ENCODE measurements at regions not wholly inside any gene's neighbourhood (a gene's known extent, or its start where the extent isn't known, plus 50 kb on each side); places are given as distances from the start of the nearest gene placed in this dataset.
A peak's percentile ranks its signal among the peaks of the same experiment; 100 is the strongest.

DNA sequence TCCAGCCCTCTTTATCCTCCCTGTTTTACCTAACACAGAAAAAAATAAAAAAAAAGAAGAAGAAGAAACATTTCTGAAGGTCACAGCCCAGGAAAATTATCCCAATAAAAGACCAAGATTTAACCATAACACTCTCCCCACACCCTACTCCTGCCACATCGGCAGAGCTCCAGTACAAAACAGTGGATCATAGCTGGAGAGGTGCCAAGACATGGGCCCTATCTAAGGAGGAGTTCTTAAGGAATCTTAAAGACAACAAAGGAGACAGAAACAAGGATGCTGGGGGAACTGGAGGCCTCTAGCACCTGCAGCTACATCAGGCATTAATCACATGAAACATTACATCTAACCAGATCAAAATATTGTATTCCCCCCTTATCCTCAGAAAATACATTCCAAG, 432.8 kb downstream of the MATN1 start:
- Histone ChIP-seq H3K4me1 (ENCODE audit: control insufficient read depth, insufficient read depth, low read length) (peaks cover 9% of the 10 kb centered on the region), H3K36me3 (ENCODE audit: control insufficient read depth, insufficient read depth, low read length) (no peaks in the 10 kb centered on the region), H3K4me3 (ENCODE audit: low read length) (no peak overlapping the region), H3K9me3 (replicated peaks; ENCODE audit: control insufficient read depth, low read depth, low read length) (no peaks in the 10 kb centered on the region), H3K27me3 (ENCODE audit: control insufficient read depth, insufficient read depth, low read length) (no peaks in the 10 kb centered on the region), H3K27ac (ENCODE audit: low read length) (no peak overlapping the region)
- peak; percentile 13 for DNase-seq
- 0% methylated on average over 1 of the region's 1 CpG for WGBS (ENCODE audit: insufficient coverage)

DNA sequence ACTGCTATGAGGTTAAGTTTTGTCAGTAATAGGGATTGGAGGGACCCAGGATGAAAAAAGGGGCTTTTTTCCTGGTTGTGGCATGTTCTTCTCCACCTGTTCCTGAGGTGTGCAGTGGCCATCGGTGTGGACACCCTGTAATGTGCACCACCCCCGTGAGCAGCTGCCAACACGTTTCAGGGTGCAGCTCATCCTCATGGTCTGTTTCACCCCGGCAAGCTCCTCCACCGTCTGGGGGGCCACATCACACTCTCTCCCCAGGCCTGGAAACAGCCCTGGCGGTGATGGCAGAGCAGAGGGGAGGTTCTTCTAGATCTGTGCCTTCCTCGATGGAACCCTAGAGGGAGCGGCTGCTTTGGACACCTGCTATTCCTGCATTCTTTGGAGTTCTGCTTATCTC, 435.4 kb downstream of the MATN1 start:
- Histone ChIP-seq H3K4me3 (ENCODE audit: low read length) (no peak overlapping the region), H3K27me3 (ENCODE audit: control insufficient read depth, insufficient read depth, low read length) (no peaks in the 10 kb centered on the region), H3K4me1 (ENCODE audit: control insufficient read depth, insufficient read depth, low read length) (peaks cover 9% of the 10 kb centered on the region), H3K9me3 (replicated peaks; ENCODE audit: control insufficient read depth, low read depth, low read length) (no peaks in the 10 kb centered on the region), H3K27ac (ENCODE audit: low read length) (no peak overlapping the region), H3K36me3 (ENCODE audit: control insufficient read depth, insufficient read depth, low read length) (no peaks in the 10 kb centered on the region)
- no peak for DNase-seq
- 90% methylated on average over 4 of the region's 8 CpGs for WGBS (ENCODE audit: insufficient coverage)

DNA sequence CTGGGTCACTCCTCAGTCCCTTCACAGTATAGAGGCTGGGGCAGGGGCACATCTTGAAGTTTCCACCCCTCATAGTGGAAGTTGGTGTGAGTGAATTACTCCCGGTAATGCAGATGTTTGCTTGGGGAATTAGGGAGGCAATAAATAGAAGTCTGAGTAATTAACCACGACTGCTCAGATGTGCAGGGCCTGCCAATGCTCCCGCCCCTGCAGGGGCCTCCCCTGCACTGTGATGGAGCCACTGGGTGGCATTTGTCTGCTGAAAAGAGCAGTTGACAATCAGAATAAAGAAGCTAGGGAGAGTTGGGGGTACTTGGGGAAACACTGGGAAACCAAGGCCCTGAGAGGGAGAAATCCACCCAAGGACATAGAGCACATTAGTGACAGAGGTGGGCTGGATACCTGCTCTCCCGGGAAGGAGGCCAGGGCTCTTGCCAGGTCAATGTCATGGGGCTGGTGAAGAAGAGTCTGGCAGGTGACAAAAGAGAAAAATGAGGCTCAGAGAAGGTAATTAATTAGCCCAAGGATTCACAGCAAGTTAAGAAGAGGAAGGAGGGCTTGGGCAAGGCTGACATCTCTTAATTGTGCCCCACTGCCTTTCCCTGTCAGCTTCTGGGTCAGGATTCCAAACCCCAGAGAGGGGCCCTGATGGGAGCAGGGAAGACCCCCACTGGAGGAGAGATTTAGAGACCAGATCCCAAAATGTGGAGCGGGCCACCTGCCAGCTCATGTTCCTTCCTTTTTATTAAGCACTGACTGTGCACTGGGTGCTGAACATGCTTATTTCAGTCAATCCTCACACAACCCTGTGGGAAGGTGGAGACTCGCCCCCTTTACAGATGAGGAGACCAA, 436.2 kb downstream of the MATN1 start:
- Histone ChIP-seq H3K9me3 (replicated peaks; ENCODE audit: control insufficient read depth, low read depth, low read length) (no peaks in the 10 kb centered on the region), H3K4me1 (ENCODE audit: control insufficient read depth, insufficient read depth, low read length) (peaks cover 9% of the 10 kb centered on the region), H3K36me3 (ENCODE audit: control insufficient read depth, insufficient read depth, low read length) (no peaks in the 10 kb centered on the region), H3K4me3 (ENCODE audit: low read length) (no peak overlapping the region), H3K27ac (ENCODE audit: low read length) (no peak overlapping the region), H3K27me3 (ENCODE audit: control insufficient read depth, insufficient read depth, low read length) (no peaks in the 10 kb centered on the region)
- DNase-seq: no peak
- WGBS (ENCODE audit: insufficient coverage): 25% methylated on average over 4 of the region's 6 CpGs

DNA sequence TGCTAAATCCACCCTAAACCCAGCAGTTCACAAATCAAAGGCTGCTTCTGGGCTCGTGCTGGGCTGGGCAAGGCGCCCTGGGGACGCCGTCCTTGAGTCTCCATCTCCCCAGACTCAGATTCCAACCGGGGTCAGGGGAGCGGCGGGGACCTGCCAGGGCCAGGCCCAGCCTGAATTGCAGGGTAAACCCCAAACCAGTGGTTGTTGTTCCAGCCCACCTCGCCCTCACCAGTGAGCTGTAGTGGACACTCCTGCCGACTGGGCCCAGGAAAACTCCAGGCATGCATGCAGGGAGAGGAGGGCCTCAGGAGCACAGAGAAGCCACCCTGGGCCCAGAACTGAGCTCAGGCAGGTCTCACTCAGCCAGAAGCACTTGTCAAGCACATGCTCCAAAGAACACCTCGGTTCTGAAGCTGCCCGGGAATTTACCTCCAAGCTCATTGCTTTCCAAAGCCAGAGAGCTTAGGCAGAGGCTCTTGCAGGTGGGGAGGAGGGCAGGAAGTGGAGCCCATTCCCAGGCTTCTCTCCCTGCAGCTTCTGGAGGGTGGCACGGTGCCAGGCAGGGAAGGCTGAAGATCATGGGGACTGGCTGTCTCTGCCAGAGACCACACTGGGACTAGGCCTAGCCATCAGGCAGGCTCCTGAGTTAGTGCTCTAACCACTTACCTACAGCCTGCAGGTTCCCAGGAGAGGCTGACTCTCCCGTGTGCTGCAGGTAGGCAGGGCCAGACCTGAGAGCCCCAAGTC, 437.0 kb downstream of the MATN1 start:
- 38% methylated on average over 12 of the region's 13 CpGs for WGBS (ENCODE audit: insufficient coverage)
- no peak overlapping the region for H3K4me3 ChIP-seq (ENCODE audit: low read length)
- H3K4me1 ChIP-seq (ENCODE audit: control insufficient read depth, insufficient read depth, low read length): peaks cover 9% of the 10 kb centered on the region
- no peaks in the 10 kb centered on the region for H3K27me3 ChIP-seq (ENCODE audit: control insufficient read depth, insufficient read depth, low read length)
- no peaks in the 10 kb centered on the region for H3K9me3 ChIP-seq (replicated peaks; ENCODE audit: control insufficient read depth, low read depth, low read length)
- H3K27ac ChIP-seq (ENCODE audit: low read length): no peak overlapping the region
- DNase-seq: peak; percentile 20
- no peaks in the 10 kb centered on the region for H3K36me3 ChIP-seq (ENCODE audit: control insufficient read depth, insufficient read depth, low read length)

DNA sequence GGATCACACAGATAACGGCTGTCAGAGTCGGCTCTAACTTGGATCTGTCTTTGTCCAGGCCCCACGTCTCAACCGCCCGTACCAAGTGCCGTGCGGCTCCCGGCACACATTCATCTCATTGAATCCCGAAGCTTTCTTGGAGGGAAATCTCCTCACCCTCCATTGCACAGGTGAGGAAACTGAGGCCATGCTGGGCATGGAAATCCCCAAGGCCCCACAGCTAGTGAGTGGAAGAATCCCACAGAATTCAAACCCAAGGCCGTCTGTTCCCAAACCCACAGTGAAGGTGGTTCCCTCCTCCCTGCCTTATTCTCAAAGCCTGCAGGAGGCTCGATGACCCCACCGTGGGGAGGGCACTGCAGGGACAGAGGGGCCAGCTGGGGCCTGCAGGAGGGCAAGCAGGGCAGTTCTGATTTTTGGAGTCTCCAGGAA, 437.9 kb downstream of the MATN1 start:
- Histone ChIP-seq H3K4me1 (ENCODE audit: control insufficient read depth, insufficient read depth, low read length) (peaks cover 9% of the 10 kb centered on the region), H3K9me3 (replicated peaks; ENCODE audit: control insufficient read depth, low read depth, low read length) (no peaks in the 10 kb centered on the region), H3K4me3 (ENCODE audit: low read length) (no peak overlapping the region), H3K27ac (ENCODE audit: low read length) (no peak overlapping the region), H3K36me3 (ENCODE audit: control insufficient read depth, insufficient read depth, low read length) (no peaks in the 10 kb centered on the region), H3K27me3 (ENCODE audit: control insufficient read depth, insufficient read depth, low read length) (no peaks in the 10 kb centered on the region)
- no peak for DNase-seq
- WGBS (ENCODE audit: insufficient coverage): 71% methylated on average over 6 of the region's 12 CpGs

DNA sequence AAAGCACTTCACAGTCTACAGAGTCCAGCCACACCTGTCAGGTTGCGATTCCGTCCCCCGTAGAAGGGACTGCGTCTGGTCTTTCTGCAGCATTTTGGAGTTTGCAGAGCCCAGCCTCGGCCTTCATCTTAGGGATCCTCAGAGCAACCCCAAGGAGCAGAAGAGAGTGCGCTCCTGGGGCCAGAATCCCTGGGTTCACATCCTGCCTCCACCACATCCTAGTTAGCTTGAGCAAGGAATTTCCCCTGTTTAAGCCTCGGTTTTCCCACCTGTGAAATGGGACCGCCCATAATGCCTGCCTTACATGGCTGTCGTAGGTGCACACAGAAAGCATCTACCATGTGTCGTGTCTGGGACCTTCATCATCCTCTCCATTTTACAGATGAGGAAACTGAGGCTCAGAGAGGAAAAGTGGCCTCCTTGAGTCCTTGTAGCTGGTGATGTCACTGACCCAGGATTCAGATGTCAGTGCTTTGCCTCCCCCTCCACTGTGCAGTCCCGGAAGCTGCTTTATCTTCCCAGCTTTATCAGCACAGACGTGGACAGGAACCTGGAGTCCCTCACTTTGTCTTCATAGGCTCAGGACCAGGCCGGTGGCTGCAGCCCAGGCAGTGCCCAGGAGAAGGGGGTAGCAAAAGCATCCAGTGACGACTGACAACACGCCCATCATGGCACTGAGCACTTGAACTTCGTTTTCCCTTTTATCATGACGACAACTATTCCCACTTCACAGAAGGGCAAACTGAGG, 438.5 kb downstream of the MATN1 start:
- H3K27ac ChIP-seq (ENCODE audit: low read length): no peak overlapping the region
- H3K36me3 ChIP-seq (ENCODE audit: control insufficient read depth, insufficient read depth, low read length): no peaks in the 10 kb centered on the region
- H3K27me3 ChIP-seq (ENCODE audit: control insufficient read depth, insufficient read depth, low read length): peaks cover 2% of the 10 kb centered on the region
- H3K4me3 ChIP-seq (ENCODE audit: low read length): no peak overlapping the region
- no peaks in the 10 kb centered on the region for H3K9me3 ChIP-seq (replicated peaks; ENCODE audit: control insufficient read depth, low read depth, low read length)
- DNase-seq: no peak
- WGBS (ENCODE audit: insufficient coverage): 88% methylated on average over 17 of the region's 17 CpGs
- peaks cover 9% of the 10 kb centered on the region for H3K4me1 ChIP-seq (ENCODE audit: control insufficient read depth, insufficient read depth, low read length)

DNA sequence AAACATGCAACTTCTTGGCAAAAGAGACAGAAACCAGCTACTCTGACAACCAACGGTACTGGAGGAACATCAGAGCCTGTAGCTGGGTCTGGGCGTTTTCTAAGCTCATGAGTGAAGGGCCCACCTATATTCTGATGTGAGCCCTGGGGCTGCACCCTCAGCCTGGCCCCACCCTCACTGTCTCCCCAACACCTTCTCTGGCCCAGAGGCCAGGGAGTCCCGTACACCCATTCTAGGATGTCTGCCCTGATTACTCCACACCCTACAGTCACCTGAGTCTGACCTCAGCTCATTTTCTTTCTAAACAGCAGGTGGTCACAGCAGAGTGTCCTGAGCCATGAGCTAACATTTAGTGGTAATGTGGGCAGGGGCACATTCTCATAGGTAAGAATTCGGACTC, 439.2 kb downstream of the MATN1 start:
- Histone ChIP-seq H3K36me3 (ENCODE audit: control insufficient read depth, insufficient read depth, low read length) (no peaks in the 10 kb centered on the region), H3K9me3 (replicated peaks; ENCODE audit: control insufficient read depth, low read depth, low read length) (no peaks in the 10 kb centered on the region), H3K27ac (ENCODE audit: low read length) (no peak overlapping the region), H3K4me3 (ENCODE audit: low read length) (no peak overlapping the region), H3K4me1 (ENCODE audit: control insufficient read depth, insufficient read depth, low read length) (peaks cover 9% of the 10 kb centered on the region), H3K27me3 (ENCODE audit: control insufficient read depth, insufficient read depth, low read length) (peaks cover 2% of the 10 kb centered on the region)
- DNase-seq: no peak
- 45% methylated on average over 2 of the region's 4 CpGs for WGBS (ENCODE audit: insufficient coverage)

DNA sequence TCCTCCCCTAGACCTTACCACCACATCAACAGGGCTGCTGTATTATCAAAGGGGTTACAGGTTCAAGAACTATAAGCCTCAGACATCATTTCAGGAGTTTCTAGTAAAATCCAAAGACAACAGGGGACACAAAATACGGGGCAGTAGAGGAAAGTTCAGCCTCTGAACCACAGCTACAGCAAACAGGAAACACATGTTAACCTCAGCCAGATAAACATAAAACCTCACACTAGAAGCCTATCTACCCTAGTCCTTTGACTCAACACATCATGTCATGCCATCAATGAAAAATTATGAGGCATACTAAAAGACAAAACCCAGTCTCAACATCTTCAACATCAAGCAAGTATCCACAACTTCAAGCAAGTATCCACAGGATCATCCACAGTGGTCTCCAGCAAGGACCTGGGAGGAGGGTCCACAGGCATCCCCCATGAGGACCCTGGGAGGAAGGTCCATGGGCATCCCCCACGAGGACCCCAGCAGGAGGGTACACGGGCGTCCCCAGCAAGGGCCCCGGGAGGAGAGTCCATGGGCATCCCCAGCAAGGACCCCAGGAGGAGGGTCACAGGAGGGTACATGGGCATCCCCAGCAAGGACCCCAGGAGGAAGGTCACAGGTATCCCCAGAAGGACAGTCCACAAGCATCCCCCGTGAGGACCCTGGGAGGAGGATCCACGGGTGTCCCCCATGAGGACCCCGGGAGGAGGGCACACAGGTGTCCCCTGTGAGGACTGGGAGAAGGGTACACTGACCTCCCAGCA, 440.0 kb downstream of the MATN1 start:
- no peaks in the 10 kb centered on the region for H3K9me3 ChIP-seq (replicated peaks; ENCODE audit: control insufficient read depth, low read depth, low read length)
- H3K27ac ChIP-seq (ENCODE audit: low read length): no peak overlapping the region
- WGBS (ENCODE audit: insufficient coverage): 85% methylated on average over 8 of the region's 8 CpGs
- H3K4me3 ChIP-seq (ENCODE audit: low read length): no peak overlapping the region
- H3K4me1 ChIP-seq (ENCODE audit: control insufficient read depth, insufficient read depth, low read length): peaks cover 9% of the 10 kb centered on the region
- DNase-seq: no peak
- H3K36me3 ChIP-seq (ENCODE audit: control insufficient read depth, insufficient read depth, low read length): no peaks in the 10 kb centered on the region
- peaks cover 4% of the 10 kb centered on the region for H3K27me3 ChIP-seq (ENCODE audit: control insufficient read depth, insufficient read depth, low read length)

DNA sequence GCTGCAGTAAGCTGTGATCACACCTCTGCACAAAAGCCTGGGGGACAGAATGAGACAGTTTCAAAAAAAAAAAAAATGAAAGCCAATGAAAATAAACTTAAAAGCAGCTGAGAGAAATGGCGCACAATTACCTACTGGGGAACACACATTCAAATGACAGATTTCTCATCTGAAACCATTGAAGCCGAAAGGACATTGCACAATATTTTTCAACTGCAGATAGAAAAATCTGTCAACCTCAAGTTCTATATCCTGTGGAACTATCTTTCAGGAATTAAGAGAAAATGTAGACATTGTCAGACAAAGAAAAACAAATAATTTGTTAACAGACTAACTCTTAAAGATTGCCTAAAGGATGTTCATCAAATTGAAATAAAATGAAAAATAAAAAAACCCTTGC, 442.8 kb downstream of the MATN1 start:
- no peak overlapping the region for H3K27ac ChIP-seq (ENCODE audit: low read length)
- no peak for DNase-seq
- peaks cover 6% of the 10 kb centered on the region for H3K27me3 ChIP-seq (ENCODE audit: control insufficient read depth, insufficient read depth, low read length)
- H3K36me3 ChIP-seq (ENCODE audit: control insufficient read depth, insufficient read depth, low read length): no peaks in the 10 kb centered on the region
- H3K4me1 ChIP-seq (ENCODE audit: control insufficient read depth, insufficient read depth, low read length): no peaks in the 10 kb centered on the region
- WGBS (ENCODE audit: insufficient coverage): no CpG with 5 or more reads among the region's 2 CpGs
- no peak overlapping the region for H3K4me3 ChIP-seq (ENCODE audit: low read length)
- H3K9me3 ChIP-seq (replicated peaks; ENCODE audit: control insufficient read depth, low read depth, low read length): no peaks in the 10 kb centered on the region
